ENCODE measurements at regions not wholly inside any gene's neighbourhood (a gene's known extent, or its start where the extent isn't known, plus 50 kb on each side); places are given as distances from the start of the nearest gene placed in this dataset.
"Not testable (repeated sequence)": the region's sequence is repeated elsewhere in the genome, so short reads cannot be mapped to it uniquely, and the experiment has no call there.

DNA sequence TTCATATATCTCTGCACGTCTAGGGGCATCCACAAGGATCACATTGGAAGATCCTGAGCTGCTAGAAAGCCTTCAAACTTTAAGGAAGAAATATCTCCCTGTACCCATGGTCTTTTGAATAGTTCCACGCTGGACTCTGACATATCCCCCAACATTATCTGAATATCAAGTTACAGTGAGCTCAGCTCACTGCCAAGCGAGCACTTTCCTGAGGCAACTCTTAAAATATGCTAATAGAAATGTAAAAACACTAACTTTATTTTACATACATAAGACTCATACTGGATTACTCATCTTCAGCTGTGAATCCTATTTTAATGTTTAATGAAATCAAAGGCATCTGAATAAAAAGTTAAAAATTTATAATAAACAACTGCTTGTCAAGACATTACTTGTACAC lies 420.2 kb upstream of the CCDC54 start:
- no peak for DNase-seq

DNA sequence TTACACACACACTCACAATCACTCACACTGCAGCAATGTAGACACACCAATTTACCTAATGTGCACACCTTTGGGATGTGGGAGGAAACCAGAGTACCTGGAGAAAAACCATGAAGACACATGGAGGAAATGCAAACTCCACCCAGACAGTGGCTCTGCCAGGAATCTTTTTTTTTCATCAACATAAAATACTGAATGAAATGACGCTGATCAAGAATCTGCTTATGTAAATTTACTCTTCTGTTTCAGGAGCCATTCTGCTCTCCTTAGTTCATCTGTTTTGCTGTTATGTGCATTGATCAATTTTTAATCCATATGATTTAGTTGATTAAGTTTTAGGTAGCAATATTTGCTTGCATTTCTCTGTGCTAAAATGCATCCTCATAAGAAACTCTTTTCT lies 414.2 kb upstream of the CCDC54 start:
- no peak for DNase-seq

DNA sequence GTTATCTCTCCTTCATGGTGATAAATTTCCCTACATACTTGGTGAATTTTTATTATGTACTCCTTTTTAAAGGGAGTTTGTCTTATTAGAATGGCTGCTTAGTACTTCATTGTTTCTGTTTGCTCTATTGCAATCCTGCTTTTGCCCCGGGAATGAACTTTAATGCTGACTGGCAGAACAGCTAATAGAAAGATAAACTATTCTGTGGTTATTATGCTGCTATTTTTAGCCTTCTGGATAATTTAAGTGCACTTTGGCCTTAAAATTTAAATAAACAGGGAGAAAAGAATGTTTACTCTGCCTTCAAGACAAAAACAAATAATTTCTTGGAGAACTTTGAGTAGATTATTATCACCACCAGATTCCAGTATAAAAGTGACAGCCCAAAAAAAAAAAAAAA lies 413.8 kb upstream of the CCDC54 start:
- DNase-seq, result no peak

DNA sequence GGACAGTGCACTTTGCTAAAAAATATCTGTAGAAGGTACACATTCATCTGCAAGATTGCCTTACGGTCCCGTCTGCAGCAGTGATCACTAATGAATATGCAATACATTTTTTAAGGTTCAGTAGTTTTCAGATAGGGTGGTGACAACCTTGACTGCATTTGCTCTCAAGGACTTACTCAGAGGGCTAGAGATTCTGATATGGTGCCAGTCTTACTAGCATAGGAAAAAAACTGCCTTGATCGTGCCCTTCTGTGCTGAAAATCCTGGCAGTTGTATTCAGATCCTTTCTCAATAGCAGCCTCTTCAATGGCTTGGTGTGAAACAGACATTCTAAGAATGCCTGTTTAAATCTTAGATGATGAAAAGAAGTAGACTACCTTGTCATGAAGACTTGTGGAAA lies 411.9 kb upstream of the CCDC54 start:
- no peak for DNase-seq

DNA sequence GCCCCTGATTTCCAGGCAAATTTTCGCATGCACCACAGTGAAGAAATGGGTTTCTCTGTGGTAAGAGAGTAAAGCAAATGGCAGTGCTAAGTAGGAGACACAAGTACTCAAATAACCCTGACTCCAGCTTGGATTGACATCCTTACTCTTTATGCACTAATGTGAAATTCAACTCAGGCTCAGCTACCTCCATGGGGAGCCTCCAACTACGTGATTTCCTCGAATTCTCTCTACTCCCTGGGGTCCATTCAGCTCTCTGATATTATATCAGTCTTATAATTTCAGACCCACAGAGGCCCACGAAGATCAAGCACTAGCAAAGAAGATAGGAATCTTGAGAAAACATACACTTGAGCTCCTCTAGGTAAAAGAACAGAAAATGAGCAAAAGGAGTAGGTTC lies 407.6 kb upstream of the CCDC54 start:
- DNase-seq, result no peak

DNA sequence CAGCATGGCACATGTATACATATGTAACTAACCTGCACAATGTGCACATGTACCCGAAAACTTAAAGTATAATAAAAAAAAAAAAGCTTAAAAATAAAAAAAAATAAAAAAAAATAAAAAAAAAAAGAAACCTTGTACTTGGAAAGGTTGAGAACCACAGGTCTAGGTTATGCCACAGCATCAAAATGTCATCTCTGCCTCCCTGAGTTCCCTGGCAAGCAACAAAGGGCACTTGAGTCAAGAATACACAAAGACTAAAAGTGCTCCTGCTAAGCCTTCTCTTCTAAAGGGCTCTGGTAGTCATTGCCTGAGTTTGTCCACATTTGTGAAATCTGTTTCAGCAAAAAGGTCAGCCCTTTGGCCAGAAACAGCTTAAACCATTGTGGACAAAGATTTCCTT lies 395.8 kb upstream of the CCDC54 start:
- no peak for DNase-seq

DNA sequence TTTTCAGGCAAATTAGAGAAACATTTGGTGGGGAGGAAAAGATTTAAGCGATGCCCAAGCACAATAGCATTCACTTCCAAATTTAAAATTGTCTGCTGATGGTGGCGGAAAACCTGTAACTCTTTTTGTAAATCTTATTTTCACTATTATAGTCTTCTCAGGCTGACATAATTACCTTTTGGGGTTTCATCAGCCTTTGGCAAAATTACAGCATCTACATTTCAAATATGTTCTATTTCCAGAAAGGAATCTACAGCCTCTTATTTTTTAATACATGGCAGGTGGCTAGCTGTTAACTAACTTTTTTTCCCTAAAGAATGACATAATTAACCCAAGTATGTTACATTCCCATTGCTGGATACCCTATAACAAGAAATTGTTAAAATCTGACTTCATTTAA lies 391.5 kb upstream of the CCDC54 start:
- no peak for DNase-seq

DNA sequence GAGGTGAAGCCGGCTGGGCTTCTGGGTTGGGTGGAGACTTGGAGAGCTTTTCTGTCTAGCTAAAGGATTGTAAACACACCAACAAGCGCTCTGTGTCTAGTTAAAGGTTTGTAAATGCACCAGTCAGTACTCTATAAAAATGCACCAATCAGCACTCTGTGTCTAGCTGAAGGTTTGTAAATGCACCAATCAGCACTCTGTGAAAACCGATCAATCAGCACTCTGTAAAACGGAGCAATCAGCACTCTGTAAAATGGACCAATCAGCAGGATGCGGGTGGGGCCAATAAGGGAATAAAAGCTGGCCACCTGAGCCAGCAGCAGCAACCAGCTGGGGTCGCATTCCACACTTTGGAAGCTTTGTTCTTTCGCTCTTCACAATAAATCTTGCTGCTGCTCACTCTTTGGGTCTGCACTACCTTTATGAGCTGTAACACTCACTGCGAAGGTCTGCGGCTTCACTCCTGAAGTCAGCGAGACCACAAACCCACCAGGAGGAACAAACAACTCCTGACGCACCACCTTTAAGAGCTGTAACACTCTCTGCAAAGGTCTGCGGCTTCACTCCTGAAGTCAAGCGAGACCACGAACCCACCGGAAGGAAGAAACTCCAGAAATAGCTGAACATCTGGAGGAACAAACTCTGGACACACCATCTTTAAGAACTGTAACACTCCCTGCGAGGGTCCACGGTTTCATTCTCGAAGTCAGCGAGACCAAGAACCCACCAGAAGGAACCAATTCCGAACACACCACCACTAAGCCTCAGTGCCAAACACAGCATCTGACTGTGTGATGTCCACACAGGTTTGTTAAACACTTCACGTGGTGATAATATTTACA lies 378.2 kb upstream of the CCDC54 start:
- DNase-seq, result not testable (repeated sequence)

DNA sequence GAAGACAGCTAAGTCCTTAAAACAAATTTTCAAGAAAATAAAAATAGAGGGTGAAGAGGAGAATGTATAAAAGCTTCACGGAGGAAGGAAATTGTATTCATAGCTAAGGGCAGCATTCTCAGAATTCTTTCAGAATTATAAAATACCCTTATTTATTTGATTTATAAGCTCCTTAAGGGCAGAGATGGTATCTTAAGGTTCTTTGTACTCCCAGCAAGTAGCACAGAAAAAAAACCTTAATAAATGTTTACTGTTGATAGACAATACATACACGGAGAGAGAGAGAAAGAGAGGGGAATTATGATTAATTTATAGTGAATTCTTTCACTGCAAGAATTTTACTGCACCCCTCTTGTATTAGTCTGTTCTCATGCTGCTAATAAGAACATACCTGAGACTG lies 375.6 kb upstream of the CCDC54 start:
- no peak for DNase-seq

DNA sequence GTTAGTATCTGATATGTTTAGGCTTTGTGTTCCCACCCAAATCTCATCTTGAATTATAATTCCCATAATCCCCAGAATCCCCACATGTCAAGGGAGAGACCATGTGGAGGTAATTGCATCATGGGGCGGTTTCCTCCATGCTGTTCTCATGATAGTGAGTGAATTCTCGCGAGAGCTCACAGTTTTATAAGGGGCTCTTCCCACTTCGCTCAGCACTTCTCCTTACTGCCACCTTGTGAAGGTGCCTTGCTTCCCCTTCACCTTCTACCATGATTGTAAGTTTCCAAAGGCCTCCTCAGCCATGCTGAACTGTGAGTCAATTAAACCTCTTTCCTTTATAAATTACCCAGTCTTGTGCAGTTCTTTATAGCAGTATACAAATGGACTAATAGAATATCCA lies 371.9 kb upstream of the CCDC54 start:
- DNase-seq, result not testable (repeated sequence)

DNA sequence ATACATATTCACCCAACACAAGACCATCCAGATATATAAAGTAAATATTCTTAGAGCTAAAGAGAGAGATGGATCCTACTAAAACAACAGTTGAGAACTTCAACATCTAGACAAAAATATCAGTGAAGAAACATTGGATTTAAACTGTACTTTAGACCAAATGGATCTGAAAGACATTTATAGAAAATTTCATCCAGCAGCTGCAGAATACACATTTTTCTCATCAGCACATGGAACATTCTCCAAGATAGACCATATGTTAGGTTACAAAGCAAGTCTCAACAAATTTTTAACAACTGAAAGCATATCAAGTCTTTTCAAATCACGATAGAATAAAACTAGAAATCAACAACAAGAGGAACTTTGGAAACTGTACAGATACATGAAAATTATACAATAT lies 369.0 kb upstream of the CCDC54 start:
- DNase-seq, result no peak

DNA sequence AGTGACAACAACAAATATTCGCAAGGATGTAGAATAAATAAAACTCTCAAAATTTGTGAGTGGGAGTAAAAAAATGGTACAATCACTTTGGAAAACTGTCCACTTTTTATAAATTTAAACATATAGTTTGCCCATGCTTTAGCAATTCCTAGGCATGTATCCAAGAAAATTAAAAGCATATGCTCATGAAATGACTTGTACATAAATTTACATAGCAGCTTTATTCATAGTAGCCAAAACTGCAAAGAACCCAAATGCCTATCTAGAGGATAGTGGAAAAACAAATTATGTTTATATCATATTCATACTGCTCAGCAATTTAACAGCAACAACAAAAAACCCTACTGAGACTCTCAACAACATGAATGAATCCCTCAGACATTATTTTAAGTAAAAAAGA lies 363.6 kb upstream of the CCDC54 start:
- no peak for DNase-seq

DNA sequence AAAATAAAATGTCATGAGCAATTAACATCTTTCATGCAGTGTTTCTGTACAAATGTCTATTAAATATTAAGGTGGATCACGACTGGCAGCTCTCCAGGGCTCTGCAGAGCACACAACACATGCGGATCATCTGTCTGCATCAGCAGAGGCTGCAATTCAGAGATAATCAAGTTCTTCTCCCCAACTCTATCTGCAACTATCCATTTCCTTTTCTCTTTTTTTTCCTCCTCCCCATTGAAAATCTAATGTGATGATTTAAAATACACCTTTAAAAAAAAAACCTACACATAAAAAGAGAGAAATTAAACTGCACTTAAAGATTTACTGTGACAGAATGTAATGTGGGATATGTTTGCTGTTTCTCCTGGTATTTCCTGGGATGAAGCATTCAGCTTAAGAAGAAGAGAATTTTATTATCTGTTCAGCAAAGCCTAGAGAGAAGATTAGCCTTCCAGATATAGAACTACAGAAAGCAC lies 352.6 kb upstream of the CCDC54 start:
- no peak for DNase-seq

DNA sequence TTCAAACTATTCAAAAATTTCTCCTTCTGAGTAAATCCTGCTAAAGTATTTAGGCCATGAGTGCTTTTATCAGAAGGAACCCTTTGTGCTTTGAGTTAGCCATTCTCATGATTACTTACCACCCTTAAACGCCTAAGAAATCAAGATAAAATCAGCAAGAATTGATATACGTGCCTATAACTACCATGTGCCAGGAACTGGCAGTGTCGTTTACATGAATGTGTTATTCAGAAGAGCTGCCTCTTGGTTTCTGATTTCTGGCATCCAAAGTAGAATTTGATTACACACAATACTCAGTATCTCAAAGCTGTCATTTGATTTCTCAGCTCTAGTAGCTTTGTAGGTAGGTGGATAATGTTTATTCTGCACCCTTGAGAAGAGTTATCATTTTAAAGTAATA lies 351.3 kb upstream of the CCDC54 start:
- no peak for DNase-seq

DNA sequence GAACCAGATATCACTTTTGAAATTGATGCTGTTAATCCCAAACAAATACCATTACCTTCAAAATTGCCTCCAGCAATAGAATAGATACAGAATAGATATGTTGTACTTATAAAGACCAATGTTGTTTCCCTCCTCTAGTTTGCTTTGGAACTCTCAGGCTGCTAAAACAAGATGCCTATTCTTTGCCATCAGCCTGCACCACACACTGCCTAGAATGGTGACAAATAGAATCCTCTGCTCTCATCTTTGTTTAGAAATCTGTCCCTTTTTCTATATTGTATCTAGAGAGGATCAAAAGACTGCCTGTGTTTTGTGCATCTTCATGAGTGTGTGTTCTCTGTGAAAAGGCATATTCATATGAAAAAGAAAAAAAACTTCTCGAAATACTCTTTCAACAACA lies 349.2 kb upstream of the CCDC54 start:
- DNase-seq, result no peak

DNA sequence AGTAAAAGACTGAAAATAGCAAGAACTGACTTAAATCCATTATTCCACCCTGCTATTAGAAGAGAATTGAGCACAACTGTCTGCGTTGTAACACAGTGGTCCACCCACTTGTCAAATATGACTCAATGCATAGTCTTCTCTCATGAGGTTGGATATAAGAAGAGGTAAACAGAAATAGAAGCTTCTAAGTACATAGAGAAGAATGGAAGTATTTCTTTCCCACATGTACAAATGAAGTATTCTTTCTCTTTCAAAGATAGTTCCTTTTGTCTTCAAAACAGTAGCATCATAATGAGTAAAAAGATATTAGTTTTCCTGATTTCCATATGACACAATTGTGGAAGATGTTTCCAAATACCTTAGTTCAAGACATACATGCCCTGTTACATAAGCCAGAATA lies 348.6 kb upstream of the CCDC54 start:
- no peak for DNase-seq

DNA sequence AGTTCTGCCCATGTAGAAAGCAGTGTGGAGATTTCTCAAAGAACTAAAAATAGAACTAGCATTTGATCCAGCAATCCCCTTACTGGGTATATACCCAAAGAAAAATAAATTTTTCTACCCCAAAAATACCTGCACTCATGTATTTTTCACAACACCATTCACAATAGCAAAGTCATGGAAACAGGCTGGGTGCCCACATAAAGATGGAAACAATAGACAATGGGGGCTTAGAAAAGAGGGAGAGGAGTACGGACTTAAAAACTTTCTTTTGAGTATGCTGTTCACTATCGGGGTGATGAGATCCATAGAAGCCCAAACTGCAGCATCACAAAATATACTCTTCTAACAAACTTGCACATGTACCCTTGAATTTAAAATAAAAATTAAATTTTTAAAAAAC lies 345.1 kb upstream of the CCDC54 start:
- no peak for DNase-seq

DNA sequence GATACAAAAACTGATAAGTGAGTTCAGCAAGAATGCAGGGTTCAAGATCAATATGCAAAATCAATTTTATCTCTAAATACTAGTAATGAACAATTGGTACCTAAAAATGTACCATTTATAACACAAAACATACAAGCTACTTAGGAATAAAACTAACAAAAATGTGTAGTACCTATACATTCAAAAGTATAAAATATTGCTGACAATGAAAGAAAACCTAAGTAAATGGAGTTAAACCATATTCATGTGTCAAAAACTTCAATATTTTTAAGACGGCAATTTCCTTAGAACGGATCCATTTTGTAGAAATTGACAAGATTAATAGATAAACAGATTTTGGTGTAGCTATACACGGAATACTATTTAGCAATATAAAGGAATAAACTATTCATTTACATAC lies 343.1 kb upstream of the CCDC54 start:
- DNase-seq, result no peak

DNA sequence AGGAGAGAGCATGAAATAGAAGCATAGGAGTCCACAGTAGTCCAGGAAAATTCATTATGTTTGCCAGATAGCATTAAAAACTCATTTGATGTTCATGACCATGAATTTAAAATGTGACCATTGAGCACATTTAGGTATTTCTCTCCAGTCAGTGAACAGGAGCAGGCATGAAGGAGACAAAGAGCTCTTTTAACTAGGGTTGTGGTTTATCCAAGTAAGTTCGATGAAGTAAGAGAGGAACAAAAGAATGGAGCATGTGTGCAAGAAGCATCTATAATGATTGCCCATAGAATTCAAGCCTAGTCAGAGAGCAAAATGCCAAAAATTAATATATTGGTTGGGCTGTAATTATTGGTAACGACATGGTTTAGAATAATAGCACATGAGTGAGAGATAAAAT lies 342.1 kb upstream of the CCDC54 start:
- DNase-seq, result no peak

DNA sequence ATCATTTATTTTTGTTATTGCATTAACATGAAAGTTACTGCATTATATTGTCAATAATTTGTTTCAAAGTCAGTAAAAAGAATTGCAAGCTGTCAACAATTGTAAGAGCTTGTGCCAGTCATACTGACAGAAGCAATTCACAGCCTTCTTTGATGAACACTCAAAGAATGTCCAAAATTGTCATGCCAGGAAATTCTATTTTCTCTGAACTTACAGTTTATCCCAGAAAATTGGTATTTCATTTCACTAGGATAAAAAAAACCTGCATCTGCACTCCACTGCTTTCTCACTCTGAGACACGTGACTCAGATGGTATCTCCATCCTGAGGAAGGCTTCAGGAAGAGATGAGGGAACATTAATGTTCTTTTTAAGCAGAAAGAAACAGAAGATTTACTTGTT lies 332.6 kb upstream of the CCDC54 start:
- no peak for DNase-seq

DNA sequence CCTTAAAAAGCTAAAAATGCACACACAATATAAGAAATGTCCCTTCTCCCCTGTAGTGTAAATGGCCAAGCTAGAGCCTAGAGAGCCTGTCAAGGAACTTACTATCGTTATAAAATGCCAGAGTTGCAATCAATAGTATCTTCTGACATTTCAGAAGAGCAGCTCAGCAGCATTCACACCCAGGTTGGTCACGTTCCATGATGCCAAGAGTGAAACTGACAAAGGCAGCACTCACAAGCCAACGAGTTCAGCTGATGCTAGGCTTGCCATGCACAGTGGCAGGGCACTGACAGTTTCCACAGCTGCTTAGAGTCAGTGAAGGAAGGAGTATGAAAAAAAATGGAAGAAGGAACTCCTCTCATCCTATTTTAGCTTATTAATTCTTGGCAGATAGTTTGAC lies 331.4 kb upstream of the CCDC54 start:
- DNase-seq, result no peak

DNA sequence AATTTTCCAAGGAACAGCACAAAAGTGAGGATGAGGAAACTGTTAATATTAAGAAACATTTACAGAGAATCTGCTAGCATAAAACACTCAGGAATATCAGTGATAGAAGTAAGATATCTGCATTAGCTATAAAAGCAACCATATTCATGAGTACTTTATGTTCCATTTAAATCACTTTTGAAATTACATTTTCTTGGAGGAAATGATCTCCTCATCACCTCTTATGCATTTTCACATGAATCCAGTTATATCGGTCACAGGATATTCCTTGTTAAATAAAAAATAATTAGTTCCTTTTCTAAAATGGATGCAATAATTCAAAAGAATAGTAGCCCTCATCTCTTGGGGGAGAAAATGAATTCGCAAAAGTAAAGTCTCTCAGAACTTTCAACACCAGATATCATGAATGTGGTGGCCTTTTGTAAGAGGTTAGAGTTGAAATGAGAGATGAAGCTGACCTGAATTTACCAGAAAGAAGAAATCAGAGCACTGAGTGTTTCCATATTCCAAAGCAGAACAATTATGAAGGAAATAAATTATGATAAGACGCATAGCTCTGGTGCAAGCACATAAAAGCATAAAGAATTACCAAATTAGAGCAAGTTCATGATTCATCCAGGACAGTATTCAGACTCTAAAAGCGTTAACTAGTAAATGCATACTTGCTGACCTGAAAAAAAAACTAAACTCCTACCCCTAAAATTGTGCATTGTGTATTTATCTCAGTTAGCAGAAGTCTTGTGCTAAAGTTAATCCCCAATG lies 321.9 kb upstream of the CCDC54 start:
- no peak for DNase-seq

DNA sequence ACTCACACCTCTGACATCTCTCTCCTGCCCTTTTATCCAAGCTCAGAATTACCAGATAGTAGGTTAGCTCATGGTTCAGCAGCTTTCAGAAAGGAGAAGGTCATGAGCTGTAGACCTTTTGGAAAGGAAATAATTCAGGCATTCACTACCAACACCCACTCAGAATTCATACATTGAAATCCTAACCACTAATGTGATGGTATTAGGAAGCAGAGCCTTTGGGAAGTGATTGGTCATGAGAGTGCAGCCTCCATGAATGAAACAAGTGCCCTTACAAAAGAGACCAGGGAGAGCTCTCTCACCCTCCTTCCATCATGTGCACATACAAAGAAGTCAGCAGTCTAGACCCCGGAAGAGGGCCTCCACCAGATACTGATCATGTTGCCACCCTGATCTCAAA lies 315.8 kb upstream of the CCDC54 start:
- DNase-seq, result no peak

DNA sequence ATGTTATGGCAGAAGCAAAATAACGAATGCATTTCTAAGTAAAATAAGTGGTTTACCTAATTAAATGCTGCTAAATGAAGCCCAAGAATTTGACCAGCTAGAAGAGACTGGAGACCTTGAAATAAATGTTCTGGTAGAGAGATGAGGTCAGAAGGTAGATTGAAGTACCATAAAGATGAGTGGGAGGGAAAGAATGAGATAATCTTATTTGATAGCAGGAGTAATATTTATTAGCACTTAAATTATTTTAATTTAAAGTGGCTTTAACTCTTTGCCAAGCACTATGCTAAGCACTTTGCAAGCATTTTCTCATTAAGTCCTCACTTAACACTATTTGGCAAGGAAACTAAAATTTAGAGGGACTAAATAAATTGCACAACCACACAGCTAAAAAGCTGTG lies 314.9 kb upstream of the CCDC54 start:
- DNase-seq, result no peak

DNA sequence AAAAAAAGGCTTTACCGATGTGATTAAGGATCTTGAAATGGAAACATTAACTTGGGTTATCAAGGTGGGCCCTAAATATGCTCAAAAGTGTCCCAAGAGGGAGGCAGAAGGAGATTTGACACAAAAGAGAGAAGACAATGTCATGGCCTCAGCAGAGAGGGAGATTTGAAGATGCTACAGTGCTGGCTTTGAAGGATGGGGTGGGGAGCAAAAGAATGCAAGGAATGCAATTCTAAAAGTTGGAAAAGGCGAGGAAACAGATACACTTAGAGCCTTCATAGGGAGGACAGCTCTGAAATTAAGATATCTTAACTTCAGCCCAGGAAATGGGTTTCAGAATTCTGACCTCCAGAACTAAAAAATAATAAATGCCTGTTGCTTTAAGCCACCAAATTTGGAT lies 314.5 kb upstream of the CCDC54 start:
- no peak for DNase-seq
